Right lobe of liver (tissue), 6 donors: ENCODE measurements at regions not wholly inside any gene's neighbourhood (a gene's known extent, or its start where the extent isn't known, plus 50 kb on each side); places are given as distances from the start of the nearest gene placed in this dataset.
A peak's percentile ranks its signal among the peaks of the same experiment; 100 is the strongest.

Experiments
- ATAC-seq, 4 donors: fragments of 200-7000 bp; cut with Tn5 transposase; one replicate each; pipeline ENCODE4 v1.9.1; 2020; ENCODE audit warnings: mild to moderate bottlenecking in 4 of 4, moderate library complexity in 4 of 4
- DNase-seq, 3 donors: peaks; one replicate each; pipeline ENCODE4 v3.0.0-alpha.2; 2020
- H3K27ac ChIP-seq, 3 donors: fragments of 200-600 bp; one replicate each; pipeline ENCODE4 v1.8.0; 2022
- H3K27me3 ChIP-seq, 2 donors: fragments of 200-600 bp; one replicate each; pipeline ENCODE4 v1.8.0; 2022
- H3K36me3 ChIP-seq, 4 donors: fragments of 200-600 bp; sonication (generic) in 1 of 4; one replicate each; pipeline versions ENCODE4 v1.5.1 to v1.8.0; 2017 to 2022; ENCODE audit warnings: control low read depth in 1 of 4
- H3K4me1 ChIP-seq, 4 donors: fragments of 200-600 bp; sonication (generic) in 1 of 4; one replicate each; pipeline versions ENCODE4 v1.5.1 to v1.8.0; 2017 to 2022; ENCODE audit warnings: control low read depth in 1 of 4
- H3K4me3 ChIP-seq, 3 donors: fragments of 200-600 bp; one replicate each; pipeline ENCODE4 v1.8.0; 2022
- H3K9me3 ChIP-seq, 4 donors: fragments of 200-600 bp; sonication (generic) in 1 of 4; one replicate each; pipeline versions ENCODE4 v1.5.1 to v1.8.0; 2017 to 2022; ENCODE audit warnings: control low read depth in 1 of 4
- CTCF ChIP-seq, 4 donors: fragments of 200-600 bp in 3 of 4; fragments of 450-650 bp in 1 of 4; IDR thresholded peaks; one replicate each; pipeline versions ENCODE4 v1.5.1 to v1.8.0; 2016 to 2022; ENCODE audit warnings: antibody characterized with exemption in 4 of 4, mild to moderate bottlenecking in 2 of 4
- POLR2A ChIP-seq: fragments of 450-650 bp; IDR thresholded peaks from one replicate; pipeline ENCODE4 v1.6.1; 2017; ENCODE audit warnings: antibody characterized with exemption, mild to moderate bottlenecking
- WGBS: methylation state at CpG from one replicate; pipeline ENCODE4 v1.1.6; 2018; ENCODE audit warnings: low coverage, low lambda C conversion rate; ENCODE audit not compliant: insufficient coverage; ENCODE audit errors: missing lambda C conversion rate; 5-methylcytosine and 5-hydroxymethylcytosine counted together
- intact Hi-C, 2 donors: fragments of 100-400 bp; cut with DNase I; formaldehyde crosslinking; loops; one replicate each; pipeline versions ENCODE4 v1.11.2 to v1.14.1; 2022
- donor health status: DM: no; HTN: yes; CAD: no.
- donor health status: DM: no; HTN: no; CAD: no.
- donor health status: DM: no; HTN: no; CAD: no.
- donor health status: DM: no; HTN: yes; CAD: no.
- donor health status: DM: no; HTN: yes; CAD: no.

DNA sequence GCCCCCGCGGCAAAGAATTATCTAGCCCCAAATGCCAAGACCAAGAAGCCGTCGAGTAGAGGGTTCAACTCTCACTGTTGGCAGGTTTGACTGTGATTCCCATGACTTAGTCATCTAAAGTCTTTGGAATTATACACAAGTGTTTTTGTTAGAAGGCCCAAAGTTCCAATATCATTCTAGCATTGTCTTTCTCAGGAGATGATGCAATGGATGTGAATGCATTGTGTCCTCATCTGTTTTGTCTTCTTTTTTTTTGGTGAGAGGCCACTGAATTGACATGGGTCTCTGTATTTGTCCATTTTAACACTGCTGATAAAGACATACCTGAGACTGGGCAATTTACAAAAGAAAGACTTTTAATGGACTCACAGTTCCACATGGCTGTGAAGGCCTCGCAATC lies 290.5 kb upstream of the ZFP64 start:
- Histone ChIP-seq H3K27ac (no peak overlapping the region), H3K4me1 (peaks cover 0 to under 1% (median 0%) of the 10 kb centered on the region in 4 donors), H3K36me3 (no peaks in the 10 kb centered on the region), H3K9me3 (no peaks in the 10 kb centered on the region), H3K27me3 (no peaks in the 10 kb centered on the region), H3K4me3 (no peak overlapping the region)
- DNase-seq, result no peak
- ATAC-seq, result no peak
- intact Hi-C loops, result no loop called here
- TF ChIP-seq CTCF (IDR thresholded peaks at IDR 0.05) (no peak), POLR2A (no peak)
- WGBS, result 70% methylated on average over 3 of the region's 5 CpGs

DNA sequence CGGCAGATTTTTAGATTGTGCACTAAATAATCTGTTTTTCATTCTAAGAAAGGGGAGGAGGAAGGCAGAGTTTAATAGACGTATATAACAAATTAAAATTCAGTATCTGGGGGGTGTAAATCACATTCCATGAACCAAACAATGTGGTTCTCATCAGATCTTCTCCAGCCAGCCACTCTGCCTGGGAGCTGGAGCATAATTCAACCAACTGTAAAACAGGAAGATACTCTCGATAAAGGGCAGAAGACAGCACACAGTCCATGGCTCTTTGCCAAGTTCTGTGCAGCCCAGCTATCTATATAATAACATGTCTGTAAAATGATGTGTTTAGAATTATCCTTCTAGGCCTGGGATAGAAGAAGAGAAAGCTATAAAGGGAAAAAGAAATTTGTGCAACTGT lies 289.9 kb upstream of the ZFP64 start:
- no peak for DNase-seq

DNA sequence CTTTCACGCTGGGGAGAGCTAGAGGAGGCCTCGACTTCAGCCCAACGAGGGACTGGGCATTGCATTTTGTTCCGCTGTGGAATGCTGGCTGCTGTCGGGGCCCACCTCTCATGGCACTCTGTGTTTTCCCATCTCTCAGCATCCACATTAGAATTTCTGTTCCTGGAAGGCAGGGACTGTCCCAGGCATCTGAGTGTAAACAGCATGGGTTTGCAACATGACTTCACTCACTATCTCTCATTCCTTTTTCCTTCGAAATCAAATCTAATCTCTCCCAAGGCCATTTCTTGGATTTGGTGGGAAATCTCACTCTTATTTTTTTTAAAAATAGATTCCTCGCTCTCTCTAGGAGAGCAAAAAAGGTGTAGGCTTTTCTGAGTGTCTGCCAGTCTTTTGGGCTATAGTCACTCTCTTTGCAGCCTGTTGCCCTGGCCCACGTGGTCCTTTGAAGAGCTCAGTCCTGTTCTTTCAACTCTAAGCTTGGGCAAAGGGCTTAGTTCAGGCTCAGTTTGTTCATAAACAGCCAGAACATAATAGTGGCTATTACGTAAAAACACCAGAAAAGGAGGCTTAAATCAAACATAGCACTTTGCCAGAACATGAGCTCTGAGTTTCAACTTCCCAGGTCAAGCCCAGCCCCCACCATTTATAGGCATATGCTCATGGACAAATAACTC lies 284.6 kb upstream of the ZFP64 start:
- 47% methylated on average over 9 of the region's 9 CpGs for WGBS
- H3K9me3 ChIP-seq, result no peaks in the 10 kb centered on the region
- no peak for TF ChIP-seq CTCF (IDR thresholded peaks at IDR 0.05)
- TF ChIP-seq POLR2A, result no peak
- H3K4me1 ChIP-seq, result peaks cover 0 to 15% (median 3%) of the 10 kb centered on the region in 4 donors
- no peaks in the 10 kb centered on the region for H3K36me3 ChIP-seq
- no peaks in the 10 kb centered on the region for H3K27me3 ChIP-seq
- peak in 2 of 3 donors; percentile 71 to 75 for DNase-seq
- H3K4me3 ChIP-seq, result no peak overlapping the region
- intact Hi-C loops, result no loop called here
- peak; percentile 86 to 93 (median 90) for ATAC-seq
- H3K27ac ChIP-seq, result peak overlapping the region in 2 of 3 donors; percentile 61 to 78

More for the DNA sequence above, 289.9 kb upstream of the ZFP64 start:
- no peak overlapping the region for H3K4me3 ChIP-seq
- no peak overlapping the region for H3K27ac ChIP-seq
- intact Hi-C loops, result no loop called here
- no peaks in the 10 kb centered on the region for H3K36me3 ChIP-seq
- peaks cover 0 to 6% (median 2%) of the 10 kb centered on the region in 4 donors for H3K4me1 ChIP-seq
- ATAC-seq, result no peak
- no peaks in the 10 kb centered on the region for H3K9me3 ChIP-seq
- TF ChIP-seq CTCF (IDR thresholded peaks at IDR 0.05) (no peak), POLR2A (no peak)
- WGBS, result 58% methylated on average over 3 of the region's 3 CpGs
- no peaks in the 10 kb centered on the region for H3K27me3 ChIP-seq

- ATAC-seq, result no peak
- Histone ChIP-seq H3K4me3 (no peak overlapping the region), H3K27ac (no peak overlapping the region), H3K9me3 (no peaks in the 10 kb centered on the region), H3K4me1 (peaks cover 0 to 15% (median 3%) of the 10 kb centered on the region in 4 donors), H3K27me3 (no peaks in the 10 kb centered on the region), H3K36me3 (no peaks in the 10 kb centered on the region)
- TF ChIP-seq POLR2A (no peak), CTCF (IDR thresholded peaks at IDR 0.05) (no peak)
- no peak for DNase-seq
- 61% methylated on average over 3 of the region's 3 CpGs for WGBS
- intact Hi-C loops, result no loop called here
Observed at GRCh38 chr20:52473186-52473585, 281.6 kb upstream of the ZFP64 start.
